NT2/D1 (cell line): ENCODE measurements at regions not wholly inside any gene's neighbourhood (a gene's known extent, or its start where the extent isn't known, plus 50 kb on each side); places are given as distances from the start of the nearest gene placed in this dataset.

ENCODE experiments used
- DNase-seq: peaks from one replicate; pipeline ENCODE4 v3.0.0-alpha.2; 2011; ENCODE audit warnings: low read depth, low spot score
- H3K27me3 ChIP-seq: 2 replicates; pipeline ENCODE4 v1.6.0; 2011; ENCODE audit warnings: mild to moderate bottlenecking; ENCODE audit not compliant: insufficient read length, insufficient read depth
- H3K36me3 ChIP-seq: 2 replicates; pipeline ENCODE4 v1.6.1; 2011; ENCODE audit warnings: mild to moderate bottlenecking, low read length, mixed read lengths; ENCODE audit not compliant: insufficient read depth, insufficient read length
- H3K4me1 ChIP-seq: 2 replicates; pipeline ENCODE4 v1.5.1; 2011; ENCODE audit not compliant: insufficient read depth, insufficient read length
- H3K4me3 ChIP-seq: 2 replicates; pipeline ENCODE4 v1.5.1; 2011; ENCODE audit warnings: low read depth; ENCODE audit not compliant: insufficient read length
- H3K9ac ChIP-seq: 2 replicates; pipeline ENCODE4 v1.6.0; 2011; ENCODE audit warnings: low read depth; ENCODE audit not compliant: insufficient read length
- H3K9me3 ChIP-seq: 2 replicates; pipeline ENCODE4 v1.5.1; 2011; ENCODE audit warnings: mild to moderate bottlenecking, low read length; ENCODE audit not compliant: insufficient read depth
- SUZ12 ChIP-seq: IDR thresholded peaks from 2 replicates; pipeline ENCODE4 v1.6.1; 2011; ENCODE audit not compliant: insufficient read length, insufficient read depth; ENCODE audit errors: extremely low read depth
- YY1 ChIP-seq: IDR thresholded peaks from 2 replicates; pipeline ENCODE4 v1.6.1; 2011; ENCODE audit not compliant: insufficient read length, insufficient read depth
- ZNF274 ChIP-seq: IDR thresholded peaks from 2 replicates; pipeline ENCODE4 v1.6.1; 2011; ENCODE audit warnings: mild to moderate bottlenecking, low read depth, low read length

DNA sequence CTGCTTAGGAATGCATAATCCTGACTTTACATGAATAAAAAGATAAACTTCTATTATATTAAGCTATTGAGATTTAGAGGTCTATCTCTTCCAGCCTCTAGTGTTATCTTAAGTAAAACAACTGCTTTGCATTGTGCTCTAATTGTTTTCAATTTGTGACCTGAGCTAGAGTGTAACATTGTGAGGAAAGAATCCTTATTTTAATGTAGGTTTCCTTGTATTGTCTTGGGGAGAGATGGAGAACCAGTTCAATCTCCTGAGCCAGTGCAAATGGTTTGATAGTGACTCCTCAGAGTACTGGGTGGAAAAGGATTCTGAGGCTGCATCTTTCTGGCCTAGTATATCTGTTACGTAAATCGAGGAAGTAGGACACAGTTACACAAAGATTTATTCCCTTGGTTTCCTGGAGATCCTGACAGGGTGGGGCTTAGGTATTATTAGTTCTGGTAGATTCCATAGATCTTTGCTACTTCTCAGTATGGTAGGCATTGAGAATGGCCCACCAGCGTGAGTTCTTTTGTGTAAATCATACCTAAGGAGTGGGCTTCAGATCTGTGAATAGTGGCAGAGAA is 683.5 kb upstream of the CCDC179 start:
- H3K27me3 ChIP-seq = no peaks in the 10 kb centered on the region
- no peak overlapping the region for H3K4me3 ChIP-seq
- no peak overlapping the region for H3K9ac ChIP-seq
- H3K4me1 ChIP-seq = no peaks in the 10 kb centered on the region
- no peaks in the 10 kb centered on the region for H3K36me3 ChIP-seq
- DNase-seq = no peak
- no peaks in the 10 kb centered on the region for H3K9me3 ChIP-seq
- no peak for TF ChIP-seq ZNF274
- TF ChIP-seq SUZ12 = no peak
- TF ChIP-seq YY1 = no peak

DNA sequence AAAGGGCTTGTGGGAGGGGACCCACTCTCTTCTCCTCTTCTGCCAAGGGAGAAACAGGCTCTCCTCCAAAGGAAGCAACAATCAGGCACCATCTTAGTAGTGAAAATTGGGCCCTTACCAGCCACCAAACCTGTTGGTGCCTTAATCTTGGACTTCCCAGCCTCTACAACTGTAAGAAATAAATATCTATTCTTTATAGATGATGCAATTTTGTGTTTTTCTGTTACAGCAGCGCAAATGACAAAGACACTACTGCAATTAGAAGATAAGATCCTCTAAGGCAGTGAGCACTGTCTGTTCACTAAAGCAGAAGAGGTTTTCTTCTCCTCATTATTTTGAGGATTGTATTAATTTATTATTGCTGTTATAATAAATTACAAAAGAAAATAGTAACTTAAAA is 691.4 kb upstream of the CCDC179 start:
- DNase-seq = no peak
- Histone ChIP-seq H3K9ac (no peak overlapping the region), H3K27me3 (no peaks in the 10 kb centered on the region), H3K36me3 (no peaks in the 10 kb centered on the region), H3K9me3 (no peaks in the 10 kb centered on the region), H3K4me1 (no peaks in the 10 kb centered on the region), H3K4me3 (no peak overlapping the region)
- TF ChIP-seq SUZ12 (no peak), YY1 (no peak), ZNF274 (no peak)

DNA sequence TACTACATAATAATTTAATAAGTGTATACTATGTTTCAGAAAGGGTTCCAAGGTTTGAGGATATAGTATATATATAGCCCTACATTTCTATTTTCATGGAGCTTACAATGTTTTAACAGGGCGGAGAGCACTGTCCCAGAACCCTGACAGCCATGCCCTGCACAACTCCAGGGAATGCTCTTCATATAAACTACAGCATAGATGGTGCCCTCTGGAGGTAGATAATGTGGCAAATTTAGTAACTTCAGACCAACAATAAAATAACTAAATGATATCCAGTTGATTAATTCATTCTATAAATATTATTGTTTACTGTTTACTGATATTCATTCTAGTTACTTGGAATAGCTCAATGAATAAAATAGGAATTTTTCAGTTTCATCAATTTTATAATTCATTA is 693.7 kb upstream of the CCDC179 start:
- Histone ChIP-seq H3K27me3 (no peaks in the 10 kb centered on the region), H3K9ac (no peak overlapping the region), H3K9me3 (no peaks in the 10 kb centered on the region), H3K4me3 (no peak overlapping the region), H3K4me1 (no peaks in the 10 kb centered on the region), H3K36me3 (no peaks in the 10 kb centered on the region)
- no peak for DNase-seq
- no peak for TF ChIP-seq ZNF274
- TF ChIP-seq YY1 = no peak
- TF ChIP-seq SUZ12 = no peak

DNA sequence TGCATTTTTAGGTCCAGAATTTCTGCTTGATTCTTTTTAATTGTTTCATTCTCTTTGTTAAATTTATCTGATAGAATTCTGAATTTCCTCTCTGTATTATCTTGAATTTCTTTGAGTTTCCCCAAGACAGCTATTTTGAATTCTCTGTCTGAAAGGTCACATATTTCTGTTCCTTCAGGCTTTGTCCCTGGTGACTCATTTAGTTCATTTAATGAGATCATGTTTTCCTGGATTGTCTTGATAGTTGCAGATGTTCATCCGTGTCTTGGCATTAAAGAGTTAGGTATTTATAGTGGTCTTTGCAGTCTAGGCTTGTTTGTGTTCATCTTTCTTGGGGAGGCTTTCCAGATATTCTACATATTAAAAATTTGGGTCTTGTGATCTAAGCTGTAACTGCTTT is 694.8 kb upstream of the CCDC179 start:
- no peaks in the 10 kb centered on the region for H3K36me3 ChIP-seq
- no peak overlapping the region for H3K9ac ChIP-seq
- no peak for DNase-seq
- H3K4me1 ChIP-seq = no peaks in the 10 kb centered on the region
- no peaks in the 10 kb centered on the region for H3K9me3 ChIP-seq
- H3K27me3 ChIP-seq = no peaks in the 10 kb centered on the region
- TF ChIP-seq ZNF274 = no peak
- no peak for TF ChIP-seq YY1
- no peak for TF ChIP-seq SUZ12
- H3K4me3 ChIP-seq = no peak overlapping the region

DNA sequence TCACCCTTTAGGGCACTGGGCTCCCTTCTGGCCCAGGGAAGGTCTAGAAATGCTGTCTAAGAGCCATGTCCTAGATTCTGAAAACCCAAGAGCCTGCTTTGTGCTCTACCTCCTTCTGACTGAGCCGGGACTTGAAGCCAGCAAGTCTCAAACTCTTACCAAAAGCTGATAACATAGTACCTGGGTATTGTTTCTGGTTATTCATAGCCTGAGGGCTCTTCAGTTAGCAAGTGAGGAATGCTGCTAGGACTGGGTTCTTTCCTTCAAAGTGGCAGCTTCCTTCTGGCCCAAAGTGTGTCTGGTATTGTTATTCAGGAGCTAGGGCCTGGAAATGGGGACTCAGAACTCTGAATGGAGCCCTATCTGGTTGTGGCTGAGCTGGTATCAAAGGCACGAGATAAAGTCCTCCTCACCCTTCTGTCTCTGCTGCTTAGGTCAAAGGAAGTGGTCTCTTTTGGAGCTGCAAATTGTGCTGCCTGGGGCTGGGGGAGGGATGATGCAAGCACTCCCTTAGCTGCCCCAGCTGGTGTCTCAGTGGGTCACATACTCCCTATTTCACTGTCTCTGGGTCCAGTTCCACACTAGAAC is 696.0 kb upstream of the CCDC179 start:
- no peak for DNase-seq
- TF ChIP-seq ZNF274 (no peak), YY1 (no peak), SUZ12 (no peak)
- Histone ChIP-seq H3K9ac (no peak overlapping the region), H3K4me1 (no peaks in the 10 kb centered on the region), H3K27me3 (no peaks in the 10 kb centered on the region), H3K36me3 (no peaks in the 10 kb centered on the region), H3K9me3 (no peaks in the 10 kb centered on the region), H3K4me3 (no peak overlapping the region)

DNA sequence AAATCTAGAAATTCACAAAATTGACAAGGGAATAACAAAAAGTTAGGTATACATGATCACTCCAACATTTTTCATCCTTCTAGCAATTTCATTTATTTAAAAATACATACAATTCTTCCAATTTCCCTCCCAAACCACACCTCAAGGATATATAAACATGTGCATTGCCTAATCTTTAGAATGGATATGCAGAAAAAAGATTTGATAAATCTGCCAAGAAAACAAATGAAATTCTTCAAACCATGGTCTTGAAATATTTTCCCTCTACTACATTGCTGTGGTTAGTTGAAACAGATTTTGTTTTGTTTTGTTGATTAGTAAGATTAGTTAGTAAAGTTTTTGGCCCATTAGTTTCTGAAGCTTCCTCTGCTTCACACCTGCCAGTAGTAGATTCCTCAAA is 703.3 kb upstream of the CCDC179 start:
- no peak overlapping the region for H3K9ac ChIP-seq
- TF ChIP-seq SUZ12 = no peak
- no peak for TF ChIP-seq YY1
- TF ChIP-seq ZNF274 = no peak
- H3K27me3 ChIP-seq = no peaks in the 10 kb centered on the region
- no peak for DNase-seq
- no peaks in the 10 kb centered on the region for H3K4me1 ChIP-seq
- H3K9me3 ChIP-seq = no peaks in the 10 kb centered on the region
- no peak overlapping the region for H3K4me3 ChIP-seq
- no peaks in the 10 kb centered on the region for H3K36me3 ChIP-seq

DNA sequence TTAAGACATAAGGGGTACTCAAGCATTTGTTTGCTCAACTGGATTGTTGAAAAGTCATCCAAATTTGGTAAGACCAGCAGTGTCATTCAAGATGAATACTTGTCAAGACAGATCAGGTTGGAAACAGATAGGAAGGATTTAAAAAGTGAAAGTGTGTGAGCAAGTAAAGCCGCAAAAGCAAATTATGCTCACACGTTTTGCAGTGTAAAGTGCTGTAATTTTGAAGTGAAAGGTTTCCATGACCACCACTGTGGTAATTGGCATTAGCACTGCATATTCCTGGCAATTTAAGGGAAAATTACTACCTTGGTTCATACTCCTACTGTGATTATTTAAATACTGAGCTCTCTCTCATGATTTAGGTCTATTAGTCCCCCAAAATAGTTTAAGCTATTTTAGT is 704.1 kb upstream of the CCDC179 start:
- H3K9ac ChIP-seq = no peak overlapping the region
- H3K4me3 ChIP-seq = no peak overlapping the region
- no peaks in the 10 kb centered on the region for H3K27me3 ChIP-seq
- DNase-seq = no peak
- H3K4me1 ChIP-seq = no peaks in the 10 kb centered on the region
- H3K9me3 ChIP-seq = no peaks in the 10 kb centered on the region
- TF ChIP-seq YY1 (no peak), SUZ12 (no peak), ZNF274 (no peak)
- no peaks in the 10 kb centered on the region for H3K36me3 ChIP-seq

DNA sequence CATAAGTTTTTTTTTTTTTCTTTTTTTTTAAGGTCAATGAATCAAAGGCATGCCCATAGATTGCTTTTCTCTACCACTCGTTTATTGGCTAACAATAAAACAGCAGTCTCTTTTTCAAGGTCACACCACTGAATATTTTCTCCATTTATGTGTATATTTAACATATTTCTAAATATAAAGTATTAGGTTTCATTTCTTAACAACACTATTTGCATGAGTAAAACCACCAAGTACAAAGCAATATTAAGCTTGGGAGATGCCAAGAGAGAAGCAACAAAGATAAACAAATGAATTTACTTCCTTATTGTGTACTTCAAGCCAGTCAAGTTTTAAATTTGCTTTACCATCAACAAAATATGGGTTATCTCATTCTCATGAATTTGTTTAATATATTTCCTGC is 708.9 kb upstream of the CCDC179 start:
- H3K9me3 ChIP-seq = no peaks in the 10 kb centered on the region
- no peak for DNase-seq
- H3K4me1 ChIP-seq = no peaks in the 10 kb centered on the region
- H3K36me3 ChIP-seq = no peaks in the 10 kb centered on the region
- H3K9ac ChIP-seq = no peak overlapping the region
- no peak overlapping the region for H3K4me3 ChIP-seq
- no peaks in the 10 kb centered on the region for H3K27me3 ChIP-seq
- no peak for TF ChIP-seq YY1
- TF ChIP-seq SUZ12 = no peak
- TF ChIP-seq ZNF274 = no peak
